GM19463 (cell line): ENCODE measurements at regions not wholly inside any gene's neighbourhood (a gene's known extent, or its start where the extent isn't known, plus 50 kb on each side); places are given as distances from the start of the nearest gene placed in this dataset.

Source experiments
- ATAC-seq: cut with Tn5 transposase; IDR thresholded peaks from one replicate; pipeline ENCODE4 v1.9.1; 2021; ENCODE audit warnings: mild to moderate bottlenecking, moderate library complexity; ENCODE audit not compliant: unreplicated experiment

DNA sequence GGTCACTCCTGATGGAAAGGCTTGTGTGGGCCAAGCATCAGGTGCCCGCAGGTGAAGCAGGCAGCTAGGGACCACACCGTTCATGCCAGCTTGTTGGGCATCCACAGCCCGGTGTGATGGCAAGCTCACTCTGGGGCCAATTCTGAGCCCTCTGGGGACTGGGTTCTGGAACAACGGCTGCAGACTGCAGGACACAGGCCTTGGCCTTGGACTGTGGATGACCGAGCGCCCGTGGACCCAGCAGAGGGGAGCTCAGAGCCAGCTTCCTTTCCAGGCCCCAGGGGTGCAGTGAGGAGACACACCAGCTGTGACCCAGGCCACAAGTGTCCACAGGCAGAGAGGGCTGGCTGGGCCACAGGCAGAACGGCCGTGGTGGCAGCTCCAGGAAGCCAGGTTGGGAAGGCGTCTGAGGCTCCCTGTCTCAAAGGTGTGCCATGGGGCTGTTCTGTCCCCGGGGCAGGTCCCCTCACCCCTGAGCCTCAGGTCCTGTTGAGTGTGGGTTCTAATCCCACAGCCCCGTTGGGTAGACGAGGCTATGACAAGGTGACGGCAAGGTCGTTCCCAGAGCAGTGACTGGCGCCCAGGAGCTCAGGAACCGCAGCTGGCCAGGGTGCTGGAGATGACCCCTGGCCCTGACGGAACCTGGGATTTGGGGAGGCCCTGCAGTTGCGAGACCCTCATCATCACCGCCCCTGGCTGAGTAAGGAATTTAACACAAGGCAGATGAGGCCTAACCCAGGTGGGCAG, 1079.4 kb downstream of the BRD1 start:
- no peak for ATAC-seq

DNA sequence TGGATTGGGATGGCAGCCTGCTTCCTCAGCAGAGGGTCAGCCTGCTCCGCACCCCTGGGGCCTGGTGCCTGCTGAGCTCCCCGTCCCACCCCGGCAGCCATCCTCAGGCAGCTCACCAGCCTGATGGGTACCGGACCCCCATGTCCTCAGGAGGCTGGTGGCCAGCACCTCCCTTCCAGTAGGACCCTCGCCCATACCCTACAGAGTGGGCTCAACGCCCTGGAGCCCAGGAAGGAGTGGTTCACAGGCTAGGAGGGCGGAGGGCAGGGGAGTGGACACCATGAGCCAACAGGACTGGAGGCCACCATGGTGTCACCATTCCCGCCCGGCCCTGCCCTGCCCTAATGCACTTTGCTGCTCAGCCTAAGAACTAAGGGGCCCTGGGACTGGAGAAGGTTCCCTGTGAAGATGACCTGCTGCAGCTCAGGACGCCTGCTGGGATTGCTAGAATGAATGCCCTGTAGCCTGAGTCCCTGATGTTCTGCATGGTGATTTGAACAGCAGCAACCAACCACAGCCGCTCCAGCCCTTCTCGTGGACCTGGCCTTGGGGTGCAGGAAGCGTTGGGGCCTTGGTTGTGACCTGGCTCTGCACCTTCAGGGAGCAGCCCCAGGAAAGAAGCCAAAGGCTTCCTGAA, 1080.8 kb downstream of the BRD1 start:
- ATAC-seq = no peak

DNA sequence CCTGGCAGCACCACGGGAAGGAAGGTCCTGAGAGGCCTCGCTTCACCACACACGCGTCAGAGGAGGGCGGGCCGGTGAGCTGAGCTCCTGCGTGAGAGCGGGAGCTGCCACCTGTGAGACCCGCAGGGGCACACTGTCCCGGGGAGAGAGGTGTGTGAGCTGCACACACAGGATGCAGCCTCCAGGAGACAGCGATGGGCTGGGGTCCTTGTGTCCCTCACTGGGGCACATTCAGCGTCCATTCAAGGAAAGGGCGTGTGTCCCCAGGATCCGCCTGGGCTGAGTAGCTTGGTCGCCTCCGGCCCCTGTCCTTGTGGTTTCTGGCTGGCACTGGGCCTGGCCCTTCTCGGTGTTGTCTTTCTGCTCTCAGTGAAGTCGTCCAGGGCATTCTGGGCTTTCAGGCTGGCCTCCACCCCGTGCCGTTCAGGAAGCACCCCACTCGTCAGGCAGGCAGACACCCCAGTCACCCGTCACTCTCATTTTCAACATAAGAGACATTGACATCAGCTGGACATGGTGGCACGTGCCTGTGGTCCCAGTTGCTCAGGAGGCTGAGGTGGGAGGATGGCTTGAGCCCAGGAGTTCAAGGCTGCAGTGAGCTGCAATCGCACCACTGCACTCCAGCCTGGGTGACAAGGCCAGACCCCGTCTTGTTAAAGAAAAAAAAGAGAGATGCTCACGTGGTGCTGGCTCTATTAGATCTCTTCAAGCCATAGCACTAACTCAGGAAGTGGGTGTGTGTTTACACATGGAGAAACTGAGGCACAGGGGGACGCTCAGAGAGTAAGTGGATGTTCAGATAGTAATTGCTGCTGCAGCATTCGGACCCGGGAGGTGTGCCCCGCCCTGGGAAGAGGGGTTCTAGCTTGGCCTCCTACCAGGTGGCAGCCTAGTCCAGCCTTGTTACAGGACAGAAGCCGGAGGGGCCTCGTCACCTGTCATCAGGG, 1081.6 kb downstream of the BRD1 start:
- ATAC-seq = no peak

DNA sequence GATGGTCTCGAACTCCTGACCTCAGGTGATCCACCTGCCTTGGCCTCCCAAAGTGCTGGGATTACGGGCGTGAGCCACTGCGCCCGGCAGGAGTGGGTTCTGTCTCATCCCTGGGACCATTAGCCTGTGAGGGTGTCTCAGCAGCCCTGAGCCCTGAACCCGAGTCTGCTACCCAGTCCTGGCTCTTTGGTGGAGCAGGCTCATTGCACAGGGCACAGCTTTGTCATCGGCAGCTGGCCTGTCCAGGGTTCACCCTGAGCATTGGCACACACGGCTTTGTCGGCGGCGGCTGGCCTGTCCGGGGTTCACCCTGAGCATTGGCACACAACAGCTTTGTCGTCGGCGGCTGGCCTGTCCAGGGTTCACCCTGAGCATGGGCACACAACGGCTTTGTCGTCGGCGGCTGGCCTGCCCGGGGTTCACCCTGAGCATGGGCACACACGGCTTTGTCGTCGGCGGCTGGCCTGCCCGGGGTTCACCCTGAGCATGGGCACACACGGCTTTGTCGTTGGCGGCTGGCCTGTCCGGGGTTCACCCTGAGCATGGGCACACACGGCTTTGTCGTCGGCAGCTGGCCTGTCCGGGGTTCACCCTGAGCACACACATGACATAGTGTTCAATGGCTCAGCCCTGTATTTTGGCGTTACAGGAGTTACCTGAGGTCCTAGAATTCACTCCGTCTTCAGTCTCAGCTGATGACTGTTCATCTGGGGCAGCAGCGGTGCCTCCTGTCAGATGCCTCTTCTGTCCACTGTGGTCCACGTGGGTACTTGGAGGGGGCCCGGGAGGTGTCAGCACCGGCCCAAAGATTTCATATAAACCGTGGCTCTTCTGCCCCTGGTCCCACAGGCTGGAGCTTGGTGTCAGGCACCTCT, 1082.5 kb downstream of the BRD1 start:
- ATAC-seq = no peak

DNA sequence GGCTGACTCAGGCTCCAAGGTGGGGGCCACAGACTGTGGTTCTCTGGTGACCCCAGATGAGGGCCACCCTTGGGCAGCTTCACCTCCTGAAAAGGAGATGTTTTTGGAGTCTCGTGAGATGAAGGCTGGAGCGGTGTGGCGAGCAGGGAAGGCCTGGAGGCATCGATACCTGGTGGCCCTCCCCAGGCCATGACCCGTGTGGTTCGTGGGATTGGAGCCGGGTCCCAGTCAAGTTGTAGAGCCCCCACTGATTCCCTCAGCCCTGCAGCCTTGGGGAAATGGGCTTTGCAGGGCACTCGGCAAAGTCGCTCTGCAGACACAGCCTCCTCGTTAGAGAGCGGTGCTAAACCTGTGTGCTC, 1083.4 kb downstream of the BRD1 start:
- ATAC-seq = no peak

DNA sequence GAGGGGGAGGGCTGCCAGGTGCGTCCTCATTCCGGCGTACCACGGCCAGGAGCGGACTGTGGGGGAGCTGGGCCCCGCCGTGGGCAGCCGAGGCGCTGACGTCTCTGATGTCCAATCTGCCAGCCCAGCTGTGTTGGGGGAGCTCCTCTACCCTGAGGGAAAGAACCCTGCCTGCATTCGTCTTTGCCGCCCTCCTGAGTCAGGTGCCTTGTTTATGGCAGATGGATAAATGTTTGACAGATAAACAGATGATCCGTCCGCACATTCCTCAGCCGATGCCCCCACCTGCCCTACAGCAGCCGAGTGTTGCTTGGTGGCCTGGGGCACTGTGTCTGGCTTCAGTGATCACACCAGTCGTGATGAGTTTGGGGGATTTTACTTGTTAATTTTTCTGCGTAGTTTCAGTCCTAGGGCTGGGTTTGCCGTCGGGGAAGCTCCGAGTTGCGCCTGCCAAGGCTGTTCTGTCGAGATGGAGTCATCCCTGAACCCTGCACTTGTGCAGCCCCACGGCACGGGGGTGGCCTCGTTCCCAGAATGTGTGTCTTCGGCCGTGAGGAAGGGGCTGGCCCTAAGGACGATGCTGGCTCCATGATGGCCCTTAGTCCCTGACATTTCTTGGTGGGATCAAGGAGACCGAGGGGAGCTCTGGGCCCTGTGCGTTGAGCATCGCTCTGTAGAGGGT, 1083.9 kb downstream of the BRD1 start:
- ATAC-seq = no peak

DNA sequence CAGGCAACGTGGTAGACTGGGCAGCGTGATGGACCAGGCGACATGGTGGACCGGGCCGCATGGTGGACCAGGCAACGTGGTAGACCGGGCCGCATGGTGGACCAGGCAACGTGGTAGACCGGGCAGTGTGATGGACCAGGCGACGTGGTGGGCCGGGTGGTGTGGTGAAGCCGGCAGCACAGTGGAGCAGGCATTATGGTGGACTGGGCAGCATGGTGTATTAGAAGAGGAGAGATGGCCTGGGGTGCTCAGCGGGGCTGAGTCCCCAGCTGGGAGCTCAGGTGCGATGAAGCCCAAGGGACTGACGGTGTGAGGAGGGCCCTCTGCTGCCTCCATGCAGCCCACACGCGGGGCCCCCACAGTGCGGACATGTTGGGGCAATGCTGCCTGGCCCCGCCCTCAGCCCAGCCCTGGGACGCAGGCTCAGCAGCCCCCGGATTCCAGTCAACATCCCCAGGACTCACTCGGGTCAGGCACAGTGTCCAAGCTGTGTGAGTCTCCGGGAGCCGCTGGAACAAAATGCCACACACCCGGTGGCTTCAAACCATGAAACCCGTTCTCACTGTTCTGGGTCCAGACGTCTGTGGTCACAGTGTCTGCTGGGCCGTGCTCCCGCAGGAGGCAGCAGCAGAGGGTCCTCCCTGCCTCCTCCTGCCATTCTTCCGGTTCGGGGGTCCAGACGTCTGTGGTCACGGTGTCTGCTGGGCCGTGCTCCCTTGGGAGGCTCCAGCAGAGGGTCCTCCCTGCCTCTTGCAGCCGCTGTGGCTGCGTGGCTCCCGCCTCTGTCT, 1084.9 kb downstream of the BRD1 start:
- no peak for ATAC-seq

DNA sequence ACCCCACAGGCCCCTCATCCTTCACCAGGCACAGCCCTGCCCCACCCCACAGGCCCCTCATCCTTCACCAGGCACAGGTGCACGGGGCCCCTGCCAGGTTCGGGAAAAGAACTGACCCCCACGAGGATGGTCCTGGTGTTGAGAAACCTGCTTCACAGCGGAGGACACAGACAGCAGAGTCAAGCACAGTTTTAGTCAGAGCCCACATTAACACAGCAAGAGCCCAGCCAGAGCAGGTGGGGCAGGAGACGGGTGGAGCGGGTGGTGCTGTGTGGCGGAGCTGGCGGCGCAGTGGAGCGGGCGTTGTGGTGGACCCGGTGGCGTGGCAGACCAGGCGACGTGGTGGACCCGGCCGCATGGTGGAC, 1085.5 kb downstream of the BRD1 start:
- ATAC-seq = no peak

DNA sequence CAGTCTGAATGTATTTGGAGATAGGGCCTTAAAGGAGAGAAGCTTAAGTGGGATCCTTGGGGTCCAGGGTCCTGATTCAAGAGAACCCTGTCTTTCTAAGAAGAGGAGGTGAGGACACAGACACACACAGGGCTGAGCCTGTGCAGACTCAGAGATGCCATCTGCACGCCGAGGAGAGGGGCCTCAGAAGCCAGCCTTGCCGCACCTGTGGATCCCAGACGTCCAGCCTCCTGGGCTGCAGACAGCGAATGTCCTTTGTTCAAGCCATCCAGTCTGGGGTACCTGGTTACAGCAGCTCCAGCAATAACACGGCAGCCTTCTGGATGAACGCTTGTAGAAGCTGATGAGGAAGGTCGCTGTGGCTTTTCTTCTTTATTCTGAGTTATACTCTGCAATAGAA, 1086.1 kb downstream of the BRD1 start:
- ATAC-seq = no peak

DNA sequence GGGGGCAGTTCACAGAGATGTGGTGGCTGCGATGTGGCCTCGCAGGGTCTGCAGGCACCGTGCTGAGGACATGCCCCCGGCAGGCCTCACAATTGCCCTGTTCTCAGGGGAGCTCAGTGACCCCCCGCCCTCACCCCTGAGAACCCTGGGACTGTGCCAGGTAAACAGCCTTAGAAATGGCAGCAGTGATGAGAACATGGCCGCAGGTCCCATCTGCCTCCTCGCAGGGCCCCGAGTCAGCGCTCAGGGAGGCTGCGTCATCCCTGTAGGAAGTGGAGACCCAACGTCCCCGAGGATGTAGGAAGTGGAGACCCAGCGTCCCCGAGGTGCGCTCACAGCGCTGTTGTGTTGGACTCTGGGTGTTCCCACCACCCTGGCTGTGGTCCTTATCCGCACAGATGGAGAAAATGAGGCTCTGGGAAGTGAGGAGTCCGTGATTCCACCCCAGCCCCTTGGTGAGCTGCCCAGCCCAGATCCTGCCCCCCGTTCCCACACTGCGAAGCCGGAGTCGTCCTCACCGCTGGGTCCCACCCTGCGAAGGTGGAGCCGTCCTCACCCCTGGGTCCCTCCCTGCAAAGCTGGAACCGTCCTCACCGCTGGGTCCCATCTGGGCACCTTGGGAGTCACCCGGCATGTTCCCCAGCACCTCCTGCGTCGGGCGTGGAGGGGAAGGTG, 1086.8 kb downstream of the BRD1 start:
- no peak for ATAC-seq

DNA sequence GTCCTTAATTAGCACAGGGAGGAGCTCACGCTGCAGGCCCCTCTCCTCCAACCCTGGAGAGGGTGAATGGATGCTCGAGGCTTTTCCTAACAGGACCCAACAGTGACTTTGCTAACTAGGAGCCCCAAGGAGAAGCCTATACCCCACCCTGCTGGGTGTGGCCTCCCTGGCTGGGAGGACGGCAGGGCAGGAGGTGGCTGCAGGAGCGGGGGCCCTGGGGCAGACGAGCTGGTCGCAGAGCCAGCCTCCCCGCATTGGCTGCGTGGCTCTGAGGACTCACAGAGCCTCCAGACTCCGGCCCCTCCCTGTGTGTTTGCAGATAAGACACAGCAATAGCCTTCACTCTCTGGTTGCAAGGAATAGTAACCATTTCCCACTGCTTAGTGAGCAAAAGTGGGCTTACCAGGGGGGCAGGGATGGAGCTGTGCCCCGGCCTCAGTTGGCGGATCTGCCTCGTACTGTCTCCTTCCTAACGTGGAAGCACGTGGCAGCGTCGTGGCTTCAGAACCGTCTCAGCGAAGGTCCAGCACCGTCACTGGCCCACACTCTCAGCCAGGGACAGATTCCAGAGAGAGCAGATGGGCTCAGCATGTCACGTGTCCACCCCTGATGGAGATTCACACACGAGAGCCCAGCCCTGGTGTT, 1087.5 kb downstream of the BRD1 start:
- ATAC-seq = no peak

DNA sequence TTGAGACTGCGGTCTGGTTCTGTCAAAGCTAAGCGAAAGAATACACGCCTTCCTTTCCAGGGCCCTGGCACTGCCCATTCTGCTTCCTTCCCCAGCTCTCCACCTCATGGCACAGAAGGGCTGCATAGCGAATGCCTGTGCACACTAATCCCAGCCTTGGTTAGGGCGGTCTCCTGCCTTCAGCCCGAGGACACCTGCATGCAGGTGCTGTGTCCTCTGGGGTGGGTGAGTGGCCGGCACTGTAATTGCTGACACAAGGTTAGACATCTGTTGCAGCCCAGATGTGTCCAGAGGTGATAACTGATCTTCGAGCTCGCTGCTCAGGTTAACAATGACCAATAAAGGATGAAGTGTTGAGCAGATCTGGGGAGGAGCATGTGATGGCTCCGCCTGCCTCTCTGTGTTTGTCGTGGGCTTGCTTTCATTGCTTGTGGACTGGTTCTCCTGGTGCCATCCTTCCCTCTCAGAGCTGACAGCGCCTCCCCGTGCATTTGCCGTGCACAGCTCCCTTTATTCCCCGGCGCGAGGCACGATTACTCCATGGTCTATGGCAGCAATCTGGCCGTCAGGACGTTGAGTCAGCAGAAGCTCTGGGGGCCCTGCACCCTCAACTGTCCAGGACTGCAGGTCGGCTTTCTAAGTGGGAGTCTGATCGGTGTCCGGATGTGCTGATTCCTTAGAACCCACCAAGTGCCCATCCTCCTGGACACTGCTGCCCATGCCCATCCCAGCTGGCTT, 1088.2 kb downstream of the BRD1 start:
- ATAC-seq = no peak

DNA sequence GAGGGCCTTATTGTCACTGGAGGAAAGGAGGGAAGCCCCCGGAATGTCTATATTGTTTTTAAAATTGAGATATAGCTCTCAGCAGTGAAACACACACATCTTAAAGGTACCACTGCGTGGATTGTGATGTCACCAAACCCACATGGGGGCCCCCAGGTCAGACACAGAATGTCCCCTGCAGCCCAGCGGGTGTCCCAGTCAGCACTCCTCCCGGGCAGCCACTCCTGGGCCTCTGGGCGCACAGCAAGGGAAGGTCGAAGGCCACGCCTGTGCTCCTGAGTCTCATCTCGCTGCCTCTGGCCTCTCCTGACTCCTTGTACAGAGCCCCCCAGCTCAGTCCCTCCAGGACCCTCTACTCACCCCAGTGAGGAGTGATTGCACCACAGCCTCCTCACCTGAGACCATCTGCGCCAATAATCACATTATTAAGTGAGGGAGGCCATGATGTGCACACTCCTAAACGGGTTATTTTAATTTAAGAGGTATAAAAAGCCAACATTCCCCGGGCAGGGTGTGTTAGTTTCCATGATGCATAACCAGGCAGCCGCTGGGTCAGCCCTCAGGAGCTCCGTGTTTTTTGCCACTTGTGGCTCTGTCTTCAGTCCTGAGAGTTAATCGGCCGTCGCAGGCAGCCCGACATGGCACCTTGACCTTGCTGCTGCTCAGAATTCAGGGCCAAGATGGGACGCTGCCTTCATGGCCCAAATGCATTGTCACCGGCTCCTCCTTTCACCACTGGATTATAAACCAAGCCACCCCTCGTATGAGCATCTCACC, 1089.3 kb downstream of the BRD1 start:
- no peak for ATAC-seq

DNA sequence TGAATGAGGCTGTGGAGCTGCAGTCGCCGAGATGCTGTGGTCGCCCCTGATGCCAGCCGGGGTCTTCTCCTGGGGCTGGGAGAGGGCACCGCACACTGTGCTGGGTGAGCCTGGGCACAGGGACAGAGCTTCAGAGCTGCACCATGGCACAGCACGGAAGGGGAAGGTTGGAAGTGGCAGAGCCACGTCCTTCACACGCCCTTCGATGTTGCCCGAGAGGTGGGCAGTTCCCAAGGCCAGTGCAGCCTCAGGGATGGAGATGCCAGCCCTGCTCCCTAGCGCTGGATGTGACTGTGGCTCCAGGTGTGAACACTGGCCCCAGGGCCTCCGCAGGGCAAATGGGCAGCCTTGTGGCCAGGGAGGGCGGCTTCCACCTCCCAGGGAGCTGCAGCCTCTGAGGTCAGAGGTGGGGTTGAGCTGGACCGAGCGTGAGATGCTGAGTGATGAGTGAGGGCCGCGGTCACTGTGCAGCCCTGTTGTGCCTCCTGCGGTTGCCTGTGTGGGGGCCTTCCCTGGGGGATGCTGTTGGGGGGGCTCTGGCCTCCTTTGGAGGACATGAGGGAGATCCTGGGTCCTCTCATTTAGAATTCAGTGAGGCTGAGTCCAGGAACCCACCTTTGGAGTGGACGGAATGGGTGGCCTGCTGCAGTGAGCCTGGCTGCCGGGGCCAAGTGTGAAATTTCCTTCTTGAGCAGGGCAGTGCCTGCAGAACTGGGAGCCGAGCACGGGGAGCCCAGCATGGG, 1090.0 kb downstream of the BRD1 start:
- ATAC-seq = no peak

DNA sequence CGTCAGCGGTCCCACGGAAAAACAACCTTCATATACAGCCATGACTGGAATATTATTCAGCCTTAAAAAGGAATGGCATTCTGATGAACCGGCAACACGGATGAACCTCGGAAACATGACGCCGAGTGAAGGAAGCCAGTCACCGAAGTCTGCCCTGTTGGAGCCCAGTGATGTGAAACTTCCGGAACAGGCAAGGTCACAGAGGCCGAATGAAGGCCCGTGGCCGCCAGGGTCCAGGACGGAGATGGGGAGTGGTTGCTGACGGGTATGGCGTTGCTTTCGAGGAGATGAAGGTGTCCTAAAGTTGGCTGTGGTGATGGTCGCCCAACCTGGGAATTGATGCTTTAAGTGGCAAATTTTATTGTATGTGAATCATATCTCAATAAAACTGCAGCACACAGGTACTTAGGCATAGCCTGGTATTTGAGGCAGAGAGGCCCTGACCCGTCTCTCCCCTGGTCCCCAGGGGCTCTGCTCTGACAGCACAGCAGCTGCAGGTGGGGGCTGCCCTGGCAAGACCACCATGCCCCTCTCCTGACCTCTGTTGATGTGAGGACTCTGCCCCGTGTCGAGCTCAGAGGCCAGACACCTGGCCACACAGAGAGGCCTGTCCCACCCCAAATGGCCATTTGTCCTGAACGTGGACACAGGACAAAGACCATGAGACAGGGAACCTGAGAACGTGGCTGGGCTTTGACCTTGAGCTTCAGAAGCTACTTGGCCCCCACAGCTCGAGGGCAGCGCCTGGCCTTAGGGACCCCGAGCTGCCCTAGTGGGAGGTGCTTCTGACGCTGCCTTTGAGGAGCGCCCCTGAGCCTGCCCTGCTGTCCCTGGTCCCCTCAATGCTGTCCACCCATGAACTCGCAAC, 1090.8 kb downstream of the BRD1 start:
- ATAC-seq = no peak
